Transverse colon (tissue), 4 donors: ENCODE measurements at regions not wholly inside any gene's neighbourhood (a gene's known extent, or its start where the extent isn't known, plus 50 kb on each side); places are given as distances from the start of the nearest gene placed in this dataset.

ENCODE experiments used
- DNase-seq: peaks from one replicate; pipeline ENCODE4 v3.0.0-alpha.2; 2019
- H3K27ac ChIP-seq, 4 donors: fragments of 200-600 bp; sonication (generic); 2 replicates each; pipeline ENCODE4 v1.5.1; 2016 to 2018; ENCODE audit warnings: inconsistent platforms in 4 of 4
- H3K27me3 ChIP-seq: fragments of 200-600 bp; sonication (generic); 2 replicates; pipeline ENCODE4 v1.5.1; 2017; ENCODE audit warnings: inconsistent platforms
- H3K36me3 ChIP-seq, 4 donors: fragments of 200-600 bp; sonication (generic); 2 replicates each; pipeline ENCODE4 v1.5.1; 2017 to 2019; ENCODE audit warnings: inconsistent platforms in 4 of 4
- H3K4me1 ChIP-seq, 4 donors: fragments of 200-600 bp; sonication (generic); 2 replicates each; pipeline ENCODE4 v1.5.1; 2017 to 2020; ENCODE audit warnings: inconsistent platforms in 4 of 4
- H3K4me3 ChIP-seq, 4 donors: fragments of 200-600 bp; sonication (generic); 1 replicate in 1 of 4; 2 replicates in 3 of 4; pipeline versions ENCODE4 v1.5.1 to v1.6.1; 2017 to 2019; ENCODE audit warnings: inconsistent platforms in 4 of 4
- H3K9me3 ChIP-seq, 2 donors: fragments of 200-600 bp; sonication (generic); 2 replicates each; pipeline ENCODE4 v1.5.1; 2017 to 2019; ENCODE audit warnings: inconsistent platforms in 2 of 2
- EP300 ChIP-seq: sonication (generic); formaldehyde crosslinking; IDR thresholded peaks from one replicate; pipeline ENCODE4 v1.6.1; 2017; ENCODE audit warnings: antibody characterized with exemption, low read depth
- POLR2A ChIP-seq: fragments of 450-650 bp; IDR thresholded peaks from one replicate; pipeline ENCODE4 v1.6.1; 2016; ENCODE audit warnings: antibody characterized with exemption, mild to moderate bottlenecking, moderate library complexity
- POLR2AphosphoS5 ChIP-seq, 3 donors: sonication (generic); formaldehyde crosslinking; IDR thresholded peaks; one replicate each; pipeline ENCODE4 v1.6.1; 2016; ENCODE audit warnings: antibody characterized with exemption in 3 of 3
- WGBS, 2 donors: methylation state at CpG; one replicate each; pipeline ENCODE4 v1.1.5; 2018; ENCODE audit warnings: low coverage in 1 of 2; 5-methylcytosine and 5-hydroxymethylcytosine counted together
- in situ Hi-C, 4 donors: fragments of 200-750 bp; cut with MboI; loops; one replicate each; pipeline versions ENCODE4 v1.15.0 to v1.15.1; 2017; ENCODE audit warnings: low sequenced_read_pairs in 3 of 4, low pct_ligation_motif_present in 1 of 4, low pct_unique_long_range_greater_than_20kb in 1 of 4
- intact Hi-C: fragments of 100-400 bp; cut with DNase I; formaldehyde crosslinking; loops from one replicate; pipeline ENCODE4 v1.15.1; 2023; ENCODE audit warnings: low total_unique reads
- TF ChIP-seq, protein P1 (sequence below), 5 experiments: fragments of 200-600 bp in 3 of 5; fragments of 450-650 bp in 2 of 5; sonication (generic) in 3 of 5; IDR thresholded peaks; 1 replicate in 2 of 5; 2 replicates in 3 of 5; pipeline ENCODE4 v1.5.1; 2016 to 2017; ENCODE audit warnings: antibody characterized with exemption in 5 of 5, inconsistent platforms in 3 of 5, mild to moderate bottlenecking in 2 of 5, moderate library complexity in 1 of 5

DNA sequence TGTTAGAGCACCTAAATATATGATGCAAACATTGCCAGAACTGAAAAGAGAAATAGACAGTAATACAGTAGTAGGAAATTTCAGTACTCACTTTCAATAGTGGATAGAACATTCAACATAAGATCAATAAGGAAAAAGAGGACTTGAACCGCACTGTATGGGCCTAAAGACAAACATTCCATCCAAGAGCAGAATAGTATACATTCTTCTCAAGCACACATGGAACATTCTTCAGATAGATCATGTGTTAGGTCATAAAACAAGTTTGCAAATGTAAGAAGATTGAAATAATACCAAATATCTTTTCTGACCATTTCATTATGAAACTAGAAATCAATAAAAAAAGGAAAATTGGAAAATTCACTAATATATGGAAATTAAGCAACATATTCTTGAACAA, 185.4 kb upstream of the FOXP2 start:
- no peak for TF ChIP-seq POLR2AphosphoS5 (IDR thresholded peaks at IDR 0.05)
- no peak for TF ChIP-seq EP300
- TF ChIP-seq, protein P1, sequence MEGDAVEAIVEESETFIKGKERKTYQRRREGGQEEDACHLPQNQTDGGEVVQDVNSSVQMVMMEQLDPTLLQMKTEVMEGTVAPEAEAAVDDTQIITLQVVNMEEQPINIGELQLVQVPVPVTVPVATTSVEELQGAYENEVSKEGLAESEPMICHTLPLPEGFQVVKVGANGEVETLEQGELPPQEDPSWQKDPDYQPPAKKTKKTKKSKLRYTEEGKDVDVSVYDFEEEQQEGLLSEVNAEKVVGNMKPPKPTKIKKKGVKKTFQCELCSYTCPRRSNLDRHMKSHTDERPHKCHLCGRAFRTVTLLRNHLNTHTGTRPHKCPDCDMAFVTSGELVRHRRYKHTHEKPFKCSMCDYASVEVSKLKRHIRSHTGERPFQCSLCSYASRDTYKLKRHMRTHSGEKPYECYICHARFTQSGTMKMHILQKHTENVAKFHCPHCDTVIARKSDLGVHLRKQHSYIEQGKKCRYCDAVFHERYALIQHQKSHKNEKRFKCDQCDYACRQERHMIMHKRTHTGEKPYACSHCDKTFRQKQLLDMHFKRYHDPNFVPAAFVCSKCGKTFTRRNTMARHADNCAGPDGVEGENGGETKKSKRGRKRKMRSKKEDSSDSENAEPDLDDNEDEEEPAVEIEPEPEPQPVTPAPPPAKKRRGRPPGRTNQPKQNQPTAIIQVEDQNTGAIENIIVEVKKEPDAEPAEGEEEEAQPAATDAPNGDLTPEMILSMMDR (IDR thresholded peaks at IDR 0.05), result no peak
- TF ChIP-seq POLR2A, result no peak
- 78 to 100% methylated on average over 1 of the region's 1 CpG for WGBS, 2 donors
- H3K4me3 ChIP-seq, result no peak overlapping the region
- intact Hi-C loops (no loop called here), in situ Hi-C loops (loop anchor here in 1 of 4 donors (25.0 kb wide), 1 partner anchor 433 kb away; no protein-coding TSS in a partner anchor)
- no peak for DNase-seq
- no peaks in the 10 kb centered on the region for H3K36me3 ChIP-seq
- H3K27ac ChIP-seq, result no peak overlapping the region
- H3K27me3 ChIP-seq, result no peaks in the 10 kb centered on the region
- H3K4me1 ChIP-seq, result no peaks in the 10 kb centered on the region
- no peaks in the 10 kb centered on the region for H3K9me3 ChIP-seq

DNA sequence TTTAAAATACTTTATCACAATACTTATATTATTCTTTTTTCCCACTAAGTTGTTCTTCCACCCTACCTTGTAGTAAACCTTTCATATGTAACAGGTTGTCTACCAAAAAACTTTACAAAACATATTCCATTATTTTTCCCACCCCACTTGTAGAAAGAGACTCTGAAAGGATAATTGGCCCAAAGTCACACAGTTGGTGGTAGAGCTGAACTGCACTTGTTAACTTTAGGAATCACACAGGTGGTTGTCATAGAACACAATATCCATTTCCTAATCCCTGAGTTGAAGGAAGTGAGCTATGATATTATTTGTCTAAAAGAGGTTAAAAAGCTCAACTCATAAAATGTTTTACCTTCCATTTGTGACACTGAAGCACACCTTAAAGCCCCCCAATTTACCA, 188.8 kb upstream of the FOXP2 start:
- Histone ChIP-seq H3K9me3 (no peaks in the 10 kb centered on the region), H3K4me1 (no peaks in the 10 kb centered on the region), H3K27me3 (no peaks in the 10 kb centered on the region), H3K36me3 (no peaks in the 10 kb centered on the region), H3K27ac (no peak overlapping the region), H3K4me3 (no peak overlapping the region)
- DNase-seq, result no peak
- no peak for TF ChIP-seq EP300
- TF ChIP-seq POLR2AphosphoS5 (IDR thresholded peaks at IDR 0.05), result no peak
- TF ChIP-seq POLR2A, result no peak
- TF ChIP-seq, protein P1 (IDR thresholded peaks at IDR 0.05), result no peak
- in situ Hi-C loops (loop anchor here in 1 of 4 donors (25.0 kb wide), 1 partner anchor 437 kb away; no protein-coding TSS in a partner anchor), intact Hi-C loops (no loop called here)

DNA sequence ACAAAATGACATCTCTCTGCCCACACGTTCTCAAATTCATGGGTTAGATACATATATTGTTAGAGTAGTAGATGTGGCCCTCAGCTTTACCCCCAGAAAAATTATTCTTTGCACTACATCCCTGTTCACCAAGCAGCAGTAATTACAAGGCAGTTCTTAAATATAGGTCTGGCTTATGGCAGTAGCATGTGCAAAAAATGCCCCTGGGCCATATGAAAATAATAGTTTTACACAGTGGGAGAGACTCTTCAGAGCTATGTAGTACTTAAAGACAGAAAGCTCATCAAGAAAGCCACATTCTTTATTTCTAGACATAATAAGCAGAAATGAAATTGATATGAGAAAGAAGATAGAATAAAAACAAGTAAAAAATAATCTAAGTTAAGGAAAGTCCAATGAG, 196.3 kb upstream of the FOXP2 start:
- WGBS, 2 donors, result 0 to 80% methylated on average over 1 of the region's 1 CpG
- no peaks in the 10 kb centered on the region for H3K27me3 ChIP-seq
- intact Hi-C loops, result no loop called here
- DNase-seq, result no peak
- H3K27ac ChIP-seq, result no peak overlapping the region
- no peaks in the 10 kb centered on the region for H3K9me3 ChIP-seq
- no peak overlapping the region for H3K4me3 ChIP-seq
- in situ Hi-C loops, result no loop called here
- H3K4me1 ChIP-seq, result no peaks in the 10 kb centered on the region
- TF ChIP-seq EP300 (no peak), POLR2A (no peak), POLR2AphosphoS5 (IDR thresholded peaks at IDR 0.05) (no peak)
- TF ChIP-seq, protein P1 (IDR thresholded peaks at IDR 0.05), result no peak
- H3K36me3 ChIP-seq, result no peaks in the 10 kb centered on the region

DNA sequence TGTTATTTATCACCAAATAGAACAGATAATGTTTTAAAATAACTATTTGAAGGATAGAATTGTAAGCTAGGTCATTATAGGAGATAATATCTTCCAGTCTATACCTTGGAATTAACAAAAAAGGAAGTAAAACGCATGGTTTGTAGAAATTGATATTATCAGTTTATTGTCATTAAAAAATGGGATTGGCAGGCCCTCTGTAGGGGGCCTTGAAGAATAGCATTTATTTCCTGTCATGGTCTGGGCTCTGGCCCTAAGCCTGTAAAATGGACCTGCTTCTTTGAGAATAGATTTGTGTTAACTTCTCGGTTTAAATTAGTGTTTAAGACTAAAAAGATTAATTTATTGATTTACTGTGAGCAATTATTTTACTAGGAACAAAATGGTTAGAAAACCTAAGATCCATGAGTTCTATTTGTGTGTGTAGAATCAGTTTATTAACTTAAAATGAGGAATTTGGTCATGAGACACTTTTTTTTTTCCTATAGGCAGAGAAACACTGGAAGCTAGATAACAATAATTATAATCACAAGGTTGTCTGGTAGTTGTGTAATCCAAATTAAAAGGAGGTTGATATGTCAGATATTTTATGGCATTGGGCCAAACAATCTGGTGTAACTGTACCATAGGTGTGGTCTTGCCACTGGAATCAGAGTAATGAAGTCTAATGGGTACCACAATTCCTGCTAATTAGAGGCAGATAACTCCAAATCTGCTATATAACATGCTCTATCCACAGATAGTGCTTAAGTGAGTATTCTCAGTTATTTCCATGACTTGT, 197.4 kb upstream of the FOXP2 start:
- no peak for DNase-seq
- H3K27me3 ChIP-seq, result no peaks in the 10 kb centered on the region
- no peak for TF ChIP-seq POLR2AphosphoS5 (IDR thresholded peaks at IDR 0.05)
- TF ChIP-seq EP300, result no peak
- TF ChIP-seq POLR2A, result no peak
- TF ChIP-seq, protein P1 (IDR thresholded peaks at IDR 0.05), result no peak
- intact Hi-C loops, result no loop called here
- 62 to 69% methylated on average over 2 of the region's 2 CpGs for WGBS, 2 donors
- H3K27ac ChIP-seq, result no peak overlapping the region
- peaks cover 0 to 3% (median 0%) of the 10 kb centered on the region in 4 donors for H3K4me1 ChIP-seq
- in situ Hi-C loops, result no loop called here
- H3K36me3 ChIP-seq, result no peaks in the 10 kb centered on the region
- no peak overlapping the region for H3K4me3 ChIP-seq
- no peaks in the 10 kb centered on the region for H3K9me3 ChIP-seq
